WI38 (cell line): ENCODE measurements at regions not wholly inside any gene's neighbourhood (a gene's known extent, or its start where the extent isn't known, plus 50 kb on each side); places are given as distances from the start of the nearest gene placed in this dataset.

ENCODE experiments used
- H3K4me3 ChIP-seq: 2 replicates; pipeline ENCODE4 v1.5.1; 2011; ENCODE audit warnings: low read depth, mild to moderate bottlenecking, control low read depth, low read length
- TF ChIP-seq, protein P1 (sequence below): IDR thresholded peaks from 2 replicates; pipeline ENCODE4 v1.5.1; 2012; ENCODE audit warnings: low read depth, mild to moderate bottlenecking, control low read depth, low read length

DNA sequence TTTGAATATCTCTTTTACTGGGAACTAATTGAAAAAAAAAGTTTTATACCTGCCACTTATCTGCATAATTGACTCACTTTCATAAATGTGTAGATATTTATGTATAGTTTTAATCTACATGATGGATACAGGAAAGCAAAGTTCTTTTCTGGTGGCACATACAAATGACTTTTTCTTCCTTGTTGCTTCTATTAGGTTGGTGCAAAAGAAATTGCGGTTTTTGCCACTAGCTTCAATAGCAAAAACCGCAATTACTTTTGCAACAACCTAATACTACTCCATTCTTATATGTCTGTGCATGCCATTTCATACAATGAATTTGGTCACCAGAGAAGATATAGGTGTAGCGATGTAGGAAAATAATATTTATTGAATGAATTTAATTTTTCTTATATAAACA lies 344.5 kb upstream of the PCDH20 start:
- TF ChIP-seq, protein P1, sequence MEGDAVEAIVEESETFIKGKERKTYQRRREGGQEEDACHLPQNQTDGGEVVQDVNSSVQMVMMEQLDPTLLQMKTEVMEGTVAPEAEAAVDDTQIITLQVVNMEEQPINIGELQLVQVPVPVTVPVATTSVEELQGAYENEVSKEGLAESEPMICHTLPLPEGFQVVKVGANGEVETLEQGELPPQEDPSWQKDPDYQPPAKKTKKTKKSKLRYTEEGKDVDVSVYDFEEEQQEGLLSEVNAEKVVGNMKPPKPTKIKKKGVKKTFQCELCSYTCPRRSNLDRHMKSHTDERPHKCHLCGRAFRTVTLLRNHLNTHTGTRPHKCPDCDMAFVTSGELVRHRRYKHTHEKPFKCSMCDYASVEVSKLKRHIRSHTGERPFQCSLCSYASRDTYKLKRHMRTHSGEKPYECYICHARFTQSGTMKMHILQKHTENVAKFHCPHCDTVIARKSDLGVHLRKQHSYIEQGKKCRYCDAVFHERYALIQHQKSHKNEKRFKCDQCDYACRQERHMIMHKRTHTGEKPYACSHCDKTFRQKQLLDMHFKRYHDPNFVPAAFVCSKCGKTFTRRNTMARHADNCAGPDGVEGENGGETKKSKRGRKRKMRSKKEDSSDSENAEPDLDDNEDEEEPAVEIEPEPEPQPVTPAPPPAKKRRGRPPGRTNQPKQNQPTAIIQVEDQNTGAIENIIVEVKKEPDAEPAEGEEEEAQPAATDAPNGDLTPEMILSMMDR, result no peak
- no peak overlapping the region for H3K4me3 ChIP-seq

GRCh38 chr13:61756031-61756430 lies 340.4 kb upstream of the PCDH20 start:
- TF ChIP-seq, protein P1, result no peak

GRCh38 chr13:61751039-61751438 lies 335.4 kb upstream of the PCDH20 start:
- TF ChIP-seq, protein P1, result no peak
- H3K4me3 ChIP-seq, result no peak overlapping the region

More at GRCh38 chr13:61756031-61756430, 340.4 kb upstream of the PCDH20 start:
- no peak overlapping the region for H3K4me3 ChIP-seq

GRCh38 chr13:61738236-61738750 lies 322.6 kb upstream of the PCDH20 start:
- TF ChIP-seq, protein P1, result no peak
- no peak overlapping the region for H3K4me3 ChIP-seq

- TF ChIP-seq, protein P1, result no peak
- H3K4me3 ChIP-seq, result no peak overlapping the region
Measured at GRCh38 chr13:61734683-61735082, 319.0 kb upstream of the PCDH20 start.

DNA sequence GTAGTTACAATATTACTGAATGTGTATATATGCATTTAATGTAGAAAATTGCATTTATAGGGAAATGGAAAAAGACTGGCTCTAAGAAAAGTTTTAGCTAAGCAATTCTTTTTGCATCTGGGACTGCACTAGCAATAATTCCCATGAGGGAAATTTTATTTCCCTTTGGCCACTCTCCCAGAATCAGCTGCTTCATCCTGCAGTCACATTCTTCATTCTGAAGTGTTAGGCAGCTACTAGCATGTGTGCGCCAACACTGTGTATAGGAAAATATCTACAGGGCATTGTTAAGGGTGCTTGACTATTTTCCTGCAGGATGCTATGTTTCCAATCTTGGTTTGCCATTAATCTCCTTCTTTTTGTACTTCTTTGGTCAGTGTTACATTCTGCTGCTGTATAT lies 312.8 kb upstream of the PCDH20 start:
- TF ChIP-seq, protein P1, result no peak
- no peak overlapping the region for H3K4me3 ChIP-seq

- no peak overlapping the region for H3K4me3 ChIP-seq
- TF ChIP-seq, protein P1, result no peak
Measured at GRCh38 chr13:61727767-61728166, 312.1 kb upstream of the PCDH20 start.
